ENCODE measurements at regions not wholly inside any gene's neighbourhood (a gene's known extent, or its start where the extent isn't known, plus 50 kb on each side); places are given as distances from the start of the nearest gene placed in this dataset.

- Histone ChIP-seq H3K4me1 (no peaks in the 10 kb centered on the region), H3K27ac (no peak overlapping the region), H3K9me3 (no peaks in the 10 kb centered on the region), H3K27me3 (no peaks in the 10 kb centered on the region), H3K4me3 (no peak overlapping the region), H3K36me3 (no peaks in the 10 kb centered on the region)
- no peak for DNase-seq
- TF ChIP-seq CTCF (IDR thresholded peaks at IDR 0.05) = no peak
- ATAC-seq = no peak
- intact Hi-C loops (cut with DNase I) = no loop called here
These were observed 168.8 kb upstream of the RHOBTB1 start for GRCh38 chr10:61112771-61113170.

GRCh38 chr10:61110936-61111335, 167.0 kb upstream of the RHOBTB1 start:
- no peak for TF ChIP-seq CTCF (IDR thresholded peaks at IDR 0.05)
- DNase-seq (no peak), ATAC-seq (no peak)
- no peaks in the 10 kb centered on the region for H3K36me3 ChIP-seq
- intact Hi-C loops (cut with DNase I) = no loop called here
- H3K27ac ChIP-seq = no peak overlapping the region
- no peak overlapping the region for H3K4me3 ChIP-seq
- no peaks in the 10 kb centered on the region for H3K4me1 ChIP-seq
- no peaks in the 10 kb centered on the region for H3K27me3 ChIP-seq
- no peaks in the 10 kb centered on the region for H3K9me3 ChIP-seq

GRCh38 chr10:61110188-61110844, 166.3 kb upstream of the RHOBTB1 start:
- no peaks in the 10 kb centered on the region for H3K36me3 ChIP-seq
- ATAC-seq (no peak), DNase-seq (no peak)
- intact Hi-C loops (cut with DNase I) = no loop called here
- H3K4me3 ChIP-seq = no peak overlapping the region
- no peaks in the 10 kb centered on the region for H3K9me3 ChIP-seq
- no peak for TF ChIP-seq CTCF (IDR thresholded peaks at IDR 0.05)
- no peaks in the 10 kb centered on the region for H3K4me1 ChIP-seq
- H3K27me3 ChIP-seq = no peaks in the 10 kb centered on the region
- no peak overlapping the region for H3K27ac ChIP-seq

- intact Hi-C loops (cut with DNase I) = no loop called here
- Histone ChIP-seq H3K27me3 (no peaks in the 10 kb centered on the region), H3K4me3 (no peak overlapping the region), H3K9me3 (no peaks in the 10 kb centered on the region), H3K27ac (no peak overlapping the region), H3K36me3 (no peaks in the 10 kb centered on the region), H3K4me1 (no peaks in the 10 kb centered on the region)
- DNase-seq (no peak), ATAC-seq (no peak)
- TF ChIP-seq CTCF (IDR thresholded peaks at IDR 0.05) = no peak
These were observed 164.9 kb upstream of the RHOBTB1 start for GRCh38 chr10:61108915-61109314.

- no peak for DNase-seq
- Histone ChIP-seq H3K27ac (no peak overlapping the region), H3K36me3 (no peaks in the 10 kb centered on the region), H3K4me3 (no peak overlapping the region), H3K4me1 (no peaks in the 10 kb centered on the region), H3K9me3 (no peaks in the 10 kb centered on the region), H3K27me3 (no peaks in the 10 kb centered on the region)
- no peak for ATAC-seq
- intact Hi-C loops (cut with DNase I) = no loop called here
- no peak for TF ChIP-seq CTCF (IDR thresholded peaks at IDR 0.05)
These were observed 156.9 kb upstream of the RHOBTB1 start for GRCh38 chr10:61100887-61101286.

GRCh38 chr10:61099756-61100155, 155.8 kb upstream of the RHOBTB1 start:
- no peak for TF ChIP-seq CTCF (IDR thresholded peaks at IDR 0.05)
- Histone ChIP-seq H3K27ac (no peak overlapping the region), H3K27me3 (no peaks in the 10 kb centered on the region), H3K36me3 (no peaks in the 10 kb centered on the region), H3K4me1 (no peaks in the 10 kb centered on the region), H3K9me3 (no peaks in the 10 kb centered on the region), H3K4me3 (no peak overlapping the region)
- DNase-seq (no peak), ATAC-seq (no peak)
- intact Hi-C loops (cut with DNase I) = no loop called here

Data from upper lobe of right lung (tissue), 1 donor.